CD4-positive, alpha-beta T cell treated with Interleukin-4 for 1 hour (primary cell): ENCODE measurements at regions not wholly inside any gene's neighbourhood (a gene's known extent, or its start where the extent isn't known, plus 50 kb on each side); places are given as distances from the start of the nearest gene placed in this dataset.
"Not testable (repeated sequence)": the region's sequence is repeated elsewhere in the genome, so short reads cannot be mapped to it uniquely, and the experiment has no call there.

Experiments
- DNase-seq, 2 donors: peaks; one replicate each; pipeline ENCODE4 v3.0.0-alpha.2; 2020 to 2022

GRCh38 chr13:70755456-70755855 lies 647.2 kb upstream of the KLHL1 start:
- DNase-seq = no peak

- DNase-seq = no peak
These were observed 639.0 kb upstream of the KLHL1 start for GRCh38 chr13:70747262-70747661.

GRCh38 chr13:70746469-70746868 lies 638.2 kb upstream of the KLHL1 start:
- DNase-seq = not testable (repeated sequence)

- DNase-seq = no peak
These were observed 628.5 kb upstream of the KLHL1 start for GRCh38 chr13:70736622-70737317.

GRCh38 chr13:70732611-70733010 lies 624.4 kb upstream of the KLHL1 start:
- DNase-seq = no peak

- DNase-seq = no peak
These were observed 621.1 kb upstream of the KLHL1 start for GRCh38 chr13:70729369-70729768.

- DNase-seq = no peak
These were observed 615.5 kb upstream of the KLHL1 start for GRCh38 chr13:70723732-70724131.

GRCh38 chr13:70720386-70720785 lies 612.1 kb upstream of the KLHL1 start:
- DNase-seq = no peak

GRCh38 chr13:70714993-70715392 lies 606.7 kb upstream of the KLHL1 start:
- DNase-seq = no peak

- DNase-seq = no peak
These were observed 600.5 kb upstream of the KLHL1 start for GRCh38 chr13:70708775-70709174.

- DNase-seq = no peak
These were observed 595.5 kb upstream of the KLHL1 start for GRCh38 chr13:70703755-70704154.

GRCh38 chr13:70694996-70695715 lies 586.9 kb upstream of the KLHL1 start:
- DNase-seq = no peak

- no peak for DNase-seq
These were observed 560.7 kb upstream of the KLHL1 start for GRCh38 chr13:70668983-70669382.

- no peak for DNase-seq
These were observed 560.0 kb upstream of the KLHL1 start for GRCh38 chr13:70668293-70668692.

- DNase-seq = no peak
These were observed 558.8 kb upstream of the KLHL1 start for GRCh38 chr13:70666883-70667556.

GRCh38 chr13:70662231-70662940 lies 554.1 kb upstream of the KLHL1 start:
- no peak for DNase-seq

- DNase-seq = no peak
These were observed 535.8 kb upstream of the KLHL1 start for GRCh38 chr13:70644052-70644451.

- no peak for DNase-seq
These were observed 526.6 kb upstream of the KLHL1 start for GRCh38 chr13:70634893-70635292.

GRCh38 chr13:70630247-70630646 lies 522.0 kb upstream of the KLHL1 start:
- no peak for DNase-seq

- no peak for DNase-seq
These were observed 515.0 kb upstream of the KLHL1 start for GRCh38 chr13:70623239-70623638.

- no peak for DNase-seq
These were observed 514.5 kb upstream of the KLHL1 start for GRCh38 chr13:70622796-70623195.

GRCh38 chr13:70619936-70620335 lies 511.7 kb upstream of the KLHL1 start:
- DNase-seq = no peak

- DNase-seq = no peak
These were observed 508.6 kb upstream of the KLHL1 start for GRCh38 chr13:70616847-70617246.
